Smooth muscle cell (in vitro differentiated cells): ENCODE measurements at regions not wholly inside any gene's neighbourhood (a gene's known extent, or its start where the extent isn't known, plus 50 kb on each side); places are given as distances from the start of the nearest gene placed in this dataset.

Experiments
- DNase-seq: peaks from one replicate; lab custom pipeline; 2025; ENCODE audit not compliant: unreplicated experiment; lab: John Stamatoyannopoulos, UW
- H2AFZ ChIP-seq: fragments of 200-600 bp; sonication (generic); 2 replicates; pipeline ENCODE4 v1.6.0; 2016; ENCODE audit warnings: antibody characterized with exemption, low read depth, mild to moderate bottlenecking
- H3F3A ChIP-seq: fragments of 200-600 bp; sonication (generic); 2 replicates; pipeline ENCODE4 v1.6.0; 2017; ENCODE audit warnings: antibody characterized with exemption, low read depth
- H3K27ac ChIP-seq: fragments of 200-600 bp; sonication (generic); 2 replicates; pipeline ENCODE4 v1.5.1; 2016; ENCODE audit warnings: low read depth, mild to moderate bottlenecking
- H3K27me3 ChIP-seq: fragments of 200-600 bp; sonication (generic); 2 replicates; pipeline ENCODE4 v1.6.1; 2016; ENCODE audit warnings: low read depth, mild to moderate bottlenecking
- H3K36me3 ChIP-seq: fragments of 200-600 bp; sonication (generic); 2 replicates; pipeline ENCODE4 v1.5.1; 2016; ENCODE audit warnings: low read depth
- H3K4me1 ChIP-seq: fragments of 200-600 bp; sonication (generic); 2 replicates; pipeline ENCODE4 v1.5.1; 2016; ENCODE audit warnings: low read depth
- H3K4me2 ChIP-seq: fragments of 200-600 bp; sonication (generic); 2 replicates; pipeline ENCODE4 v1.6.0; 2016; ENCODE audit warnings: mild to moderate bottlenecking
- H3K4me3 ChIP-seq: fragments of 200-600 bp; sonication (generic); 2 replicates; pipeline ENCODE4 v1.5.1; 2016; ENCODE audit warnings: mild to moderate bottlenecking
- H3K79me2 ChIP-seq: fragments of 200-600 bp; sonication (generic); 2 replicates; pipeline ENCODE4 v1.6.0; 2016; ENCODE audit warnings: low read depth, mild to moderate bottlenecking
- H3K9ac ChIP-seq: fragments of 200-600 bp; sonication (generic); 2 replicates; pipeline ENCODE4 v1.6.0; 2016; ENCODE audit warnings: low read depth
- H3K9me3 ChIP-seq: fragments of 200-600 bp; sonication (generic); replicated peaks from 2 replicates; pipeline ENCODE4 v1.5.1; 2016; ENCODE audit warnings: low read depth
- H4K20me1 ChIP-seq: fragments of 200-600 bp; sonication (generic); 2 replicates; pipeline ENCODE4 v1.6.0; 2016; ENCODE audit warnings: low read depth
- WGBS: methylation state at CpG from one replicate; pipeline ENCODE4 v1.1.7; 2016; ENCODE audit warnings: low lambda C conversion rate; 5-methylcytosine and 5-hydroxymethylcytosine counted together
- TF ChIP-seq, protein P1 (sequence below): fragments of 200-600 bp; sonication (generic); IDR thresholded peaks from 2 replicates; pipeline ENCODE4 v1.5.1; 2017; ENCODE audit warnings: borderline replicate concordance, mild to moderate bottlenecking, antibody characterized with exemption; ENCODE audit not compliant: insufficient read depth, poor library complexity, severe bottlenecking

DNA sequence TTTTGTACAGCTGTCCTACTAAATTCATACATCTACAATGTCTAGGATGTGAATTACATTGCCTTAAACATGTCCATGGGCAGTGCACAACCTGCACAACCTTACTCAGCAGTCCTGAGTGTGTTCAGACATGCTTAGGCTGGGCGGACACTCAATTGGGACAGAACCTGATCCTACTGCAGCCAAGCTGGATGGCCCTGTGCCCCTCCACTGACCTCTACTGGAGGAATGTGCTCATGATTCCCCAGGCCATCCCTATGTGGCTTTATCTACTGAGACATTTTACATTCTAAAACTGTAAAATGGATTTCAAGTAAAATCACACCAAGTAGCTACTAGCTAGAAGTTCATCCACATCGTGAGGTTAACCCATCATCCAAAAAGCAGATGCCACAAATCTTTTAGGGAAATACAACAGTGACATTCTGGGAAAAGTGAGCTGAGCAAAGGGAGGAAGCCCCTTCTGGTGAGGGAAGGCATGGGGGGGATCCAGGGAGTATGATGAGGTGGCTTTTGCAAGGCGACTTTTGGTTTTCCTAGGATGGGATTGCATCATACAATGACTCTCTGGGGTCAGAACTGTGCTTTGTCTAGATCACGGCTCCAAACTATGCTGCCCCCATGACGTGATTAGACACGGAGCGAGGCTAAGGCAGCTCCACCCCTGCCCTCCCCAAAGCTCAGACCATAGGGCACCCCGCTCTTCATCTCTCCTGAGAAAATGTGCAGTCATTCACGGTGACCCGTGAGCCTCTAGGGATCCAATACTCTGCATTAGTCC is 911.7 kb upstream of the TMEM132C start:
- Histone ChIP-seq H2AFZ (no peak overlapping the region), H4K20me1 (no peaks in the 10 kb centered on the region), H3K27ac (no peak overlapping the region), H3K4me1 (no peaks in the 10 kb centered on the region), H3K9me3 (no peaks in the 10 kb centered on the region), H3K36me3 (no peaks in the 10 kb centered on the region), H3K4me2 (no peak overlapping the region), H3K27me3 (no peaks in the 10 kb centered on the region), H3K79me2 (no peaks in the 10 kb centered on the region), H3F3A (no peaks in the 10 kb centered on the region), H3K9ac (no peak overlapping the region), H3K4me3 (no peak overlapping the region)
- TF ChIP-seq, protein P1, sequence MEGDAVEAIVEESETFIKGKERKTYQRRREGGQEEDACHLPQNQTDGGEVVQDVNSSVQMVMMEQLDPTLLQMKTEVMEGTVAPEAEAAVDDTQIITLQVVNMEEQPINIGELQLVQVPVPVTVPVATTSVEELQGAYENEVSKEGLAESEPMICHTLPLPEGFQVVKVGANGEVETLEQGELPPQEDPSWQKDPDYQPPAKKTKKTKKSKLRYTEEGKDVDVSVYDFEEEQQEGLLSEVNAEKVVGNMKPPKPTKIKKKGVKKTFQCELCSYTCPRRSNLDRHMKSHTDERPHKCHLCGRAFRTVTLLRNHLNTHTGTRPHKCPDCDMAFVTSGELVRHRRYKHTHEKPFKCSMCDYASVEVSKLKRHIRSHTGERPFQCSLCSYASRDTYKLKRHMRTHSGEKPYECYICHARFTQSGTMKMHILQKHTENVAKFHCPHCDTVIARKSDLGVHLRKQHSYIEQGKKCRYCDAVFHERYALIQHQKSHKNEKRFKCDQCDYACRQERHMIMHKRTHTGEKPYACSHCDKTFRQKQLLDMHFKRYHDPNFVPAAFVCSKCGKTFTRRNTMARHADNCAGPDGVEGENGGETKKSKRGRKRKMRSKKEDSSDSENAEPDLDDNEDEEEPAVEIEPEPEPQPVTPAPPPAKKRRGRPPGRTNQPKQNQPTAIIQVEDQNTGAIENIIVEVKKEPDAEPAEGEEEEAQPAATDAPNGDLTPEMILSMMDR, result peak; percentile 30
- WGBS, result 53% methylated on average over 10 of the region's 10 CpGs
- no peak for DNase-seq

DNA sequence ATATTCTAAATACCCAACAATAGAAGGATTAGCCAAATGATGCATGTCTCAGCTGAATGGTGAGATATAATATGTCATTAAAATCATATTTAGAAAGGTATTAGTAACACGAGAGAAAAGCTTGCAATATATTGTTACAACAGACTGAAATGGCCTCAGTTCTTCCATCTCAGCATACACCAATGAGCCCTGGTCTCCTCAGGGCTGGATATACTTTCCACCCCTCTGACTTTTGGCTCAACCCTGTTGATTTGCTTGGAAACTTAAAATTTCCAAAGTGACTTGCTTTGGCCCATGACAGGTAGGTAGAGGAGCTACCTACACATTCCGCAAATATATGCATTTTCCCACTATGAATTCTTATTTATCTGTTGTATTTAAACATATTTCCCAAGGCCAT is 908.1 kb upstream of the TMEM132C start:
- DNase-seq, result no peak
- 90% methylated on average over 2 of the region's 2 CpGs for WGBS
- no peaks in the 10 kb centered on the region for H3K9me3 ChIP-seq

DNA sequence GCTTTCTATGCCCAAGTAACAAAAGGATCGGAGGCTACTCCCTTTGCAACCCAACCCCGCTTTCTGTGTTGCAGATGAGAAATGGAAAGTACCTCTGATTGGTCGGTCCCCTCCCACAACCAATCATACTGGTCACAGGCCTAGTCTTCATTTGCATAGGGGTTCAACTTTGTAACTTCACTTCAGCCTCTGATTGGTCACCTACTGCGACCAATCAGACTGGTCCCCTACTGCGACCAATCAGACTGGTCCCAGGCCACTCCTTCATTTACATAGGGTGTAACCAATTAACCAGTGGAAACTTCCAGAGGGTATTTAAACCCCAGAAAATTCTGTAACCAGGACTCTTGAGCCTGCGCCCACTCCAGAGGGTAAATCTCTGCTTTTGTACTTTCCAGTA is 906.4 kb upstream of the TMEM132C start:
- Histone ChIP-seq H3K4me1 (no peaks in the 10 kb centered on the region), H3K9me3 (no peaks in the 10 kb centered on the region), H3F3A (no peaks in the 10 kb centered on the region), H3K4me3 (no peak overlapping the region), H3K79me2 (no peaks in the 10 kb centered on the region), H3K9ac (no peak overlapping the region), H3K27ac (no peak overlapping the region), H3K36me3 (no peaks in the 10 kb centered on the region), H2AFZ (no peak overlapping the region), H3K27me3 (no peaks in the 10 kb centered on the region), H3K4me2 (no peak overlapping the region), H4K20me1 (no peaks in the 10 kb centered on the region)
- TF ChIP-seq, protein P1, result no peak
- DNase-seq, result no peak
- WGBS, result 89% methylated on average over 6 of the region's 6 CpGs

More for the DNA sequence above, 908.1 kb upstream of the TMEM132C start:
- no peak overlapping the region for H3K4me2 ChIP-seq
- no peaks in the 10 kb centered on the region for H3K4me1 ChIP-seq
- H3F3A ChIP-seq, result no peaks in the 10 kb centered on the region
- H3K4me3 ChIP-seq, result no peak overlapping the region
- H3K27ac ChIP-seq, result no peak overlapping the region
- no peaks in the 10 kb centered on the region for H3K79me2 ChIP-seq
- H3K9ac ChIP-seq, result no peak overlapping the region
- H4K20me1 ChIP-seq, result no peaks in the 10 kb centered on the region
- no peaks in the 10 kb centered on the region for H3K36me3 ChIP-seq
- TF ChIP-seq, protein P1, result no peak
- H3K27me3 ChIP-seq, result no peaks in the 10 kb centered on the region
- no peak overlapping the region for H2AFZ ChIP-seq

DNA sequence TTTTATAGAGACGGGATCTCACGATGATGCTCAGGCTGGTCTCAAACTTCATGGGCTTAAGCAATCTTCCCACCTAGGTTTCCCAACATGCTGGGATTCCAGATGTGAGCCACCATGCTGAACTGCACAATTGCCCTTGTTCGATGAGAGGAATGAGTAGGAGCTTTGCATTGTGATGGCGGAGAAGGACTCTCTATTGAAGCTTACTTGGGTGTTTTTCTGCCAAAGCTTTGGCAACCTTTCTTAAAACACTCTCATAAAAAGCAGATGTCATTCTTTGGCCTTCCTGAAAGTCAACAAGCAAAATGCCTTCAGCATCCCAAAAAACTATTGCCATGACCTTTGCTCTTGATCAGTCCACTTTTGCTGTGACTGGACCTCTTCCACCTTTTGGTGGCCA is 904.8 kb upstream of the TMEM132C start:
- H3K4me3 ChIP-seq, result no peak overlapping the region
- H3K27ac ChIP-seq, result no peak overlapping the region
- no peak overlapping the region for H3K9ac ChIP-seq
- no peak overlapping the region for H2AFZ ChIP-seq
- no peaks in the 10 kb centered on the region for H3K4me1 ChIP-seq
- H4K20me1 ChIP-seq, result no peaks in the 10 kb centered on the region
- DNase-seq, result no peak
- H3K9me3 ChIP-seq, result no peaks in the 10 kb centered on the region
- 99% methylated on average over 4 of the region's 4 CpGs for WGBS
- no peaks in the 10 kb centered on the region for H3K27me3 ChIP-seq
- no peak overlapping the region for H3K4me2 ChIP-seq
- H3F3A ChIP-seq, result no peaks in the 10 kb centered on the region
- TF ChIP-seq, protein P1, result no peak
- no peaks in the 10 kb centered on the region for H3K36me3 ChIP-seq
- no peaks in the 10 kb centered on the region for H3K79me2 ChIP-seq
